ENCODE measurements at regions not wholly inside any gene's neighbourhood (a gene's known extent, or its start where the extent isn't known, plus 50 kb on each side); places are given as distances from the start of the nearest gene placed in this dataset.
"Not testable (repeated sequence)": the region's sequence is repeated elsewhere in the genome, so short reads cannot be mapped to it uniquely, and the experiment has no call there.

DNA sequence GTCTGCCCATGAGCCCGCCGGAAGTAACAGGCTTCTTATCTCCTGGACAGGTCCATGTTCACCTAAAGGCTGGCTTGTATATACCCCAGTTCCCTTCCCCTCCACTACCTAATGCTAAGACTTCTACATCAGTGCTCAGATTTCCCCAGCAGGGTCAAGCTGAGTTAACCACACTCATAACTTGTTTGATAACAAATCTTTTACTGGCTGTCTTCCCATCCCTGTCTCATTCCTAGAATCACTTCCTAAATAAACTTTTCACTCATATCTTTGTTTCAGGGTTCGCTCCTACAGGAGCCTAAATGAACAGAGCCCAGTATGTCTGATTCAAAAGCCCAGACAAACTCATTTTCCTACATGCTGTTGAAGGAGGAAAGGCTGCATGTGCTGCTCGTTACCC is 94.0 kb upstream of the SOX11 start:
- no peak for DNase-seq (ENCODE audit: low spot score)
- in situ Hi-C loops (cut with MboI; ENCODE audit: low sequenced_read_pairs, unreplicated experiment) = no loop called here
- TF ChIP-seq CTCF (IDR thresholded peaks at IDR 0.05; ENCODE audit: borderline replicate concordance, control extremely low read depth, extremely low read depth, insufficient read depth, missing control alignments) = no peak

- TF ChIP-seq CTCF (IDR thresholded peaks at IDR 0.05; ENCODE audit: borderline replicate concordance, control extremely low read depth, extremely low read depth, insufficient read depth, missing control alignments) = no peak
- no peak for DNase-seq (ENCODE audit: low spot score)
- in situ Hi-C loops (cut with MboI; ENCODE audit: low sequenced_read_pairs, unreplicated experiment) = no loop called here
Observed at GRCh38 chr2:5609201-5609600, 83.0 kb upstream of the SOX11 start.

DNA sequence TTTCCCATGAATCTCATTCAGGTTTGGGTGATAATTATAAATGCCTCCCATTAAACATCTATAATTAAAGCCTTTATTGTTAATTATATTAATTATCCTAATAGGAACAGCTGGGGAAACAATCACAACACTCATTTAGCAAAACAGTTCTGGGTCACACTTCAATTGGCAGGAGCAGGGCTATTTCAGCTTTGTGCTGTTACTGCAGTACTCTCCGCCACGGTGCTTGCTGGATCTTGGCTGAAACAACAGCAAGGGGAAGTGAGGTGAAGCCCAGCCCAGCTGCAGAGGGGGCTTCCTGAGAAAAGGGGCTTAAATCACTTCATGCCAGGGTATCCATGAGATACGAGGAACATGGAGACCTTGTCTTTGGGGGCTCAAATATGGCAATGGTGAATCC is 79.5 kb upstream of the SOX11 start:
- no peak for DNase-seq (ENCODE audit: low spot score)
- in situ Hi-C loops (cut with MboI; ENCODE audit: low sequenced_read_pairs, unreplicated experiment) = no loop called here
- TF ChIP-seq CTCF (IDR thresholded peaks at IDR 0.05; ENCODE audit: borderline replicate concordance, control extremely low read depth, extremely low read depth, insufficient read depth, missing control alignments) = no peak

- no peak for TF ChIP-seq CTCF (IDR thresholded peaks at IDR 0.05; ENCODE audit: borderline replicate concordance, control extremely low read depth, extremely low read depth, insufficient read depth, missing control alignments)
- in situ Hi-C loops (cut with MboI; ENCODE audit: low sequenced_read_pairs, unreplicated experiment) = no loop called here
Observed at GRCh38 chr2:5616019-5616418, 76.2 kb upstream of the SOX11 start.

DNA sequence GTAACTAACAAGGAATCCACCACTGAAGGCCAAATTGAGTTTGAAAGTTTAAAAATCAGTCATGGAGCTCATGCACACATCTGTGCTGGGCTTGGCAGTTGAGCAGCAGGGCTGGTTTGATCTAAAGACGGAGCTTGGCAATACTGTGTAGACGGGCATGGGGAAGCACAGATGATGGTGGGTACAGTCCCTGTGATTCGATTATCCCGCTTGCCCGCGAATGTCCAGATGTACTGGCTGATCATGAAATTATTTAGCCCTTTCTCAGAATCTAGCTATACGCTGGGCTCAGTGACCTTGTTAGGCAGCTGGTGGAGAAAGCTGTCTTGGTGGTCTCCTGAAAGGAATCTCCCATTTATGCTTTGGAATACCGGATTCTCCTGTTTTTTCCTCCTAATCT is 74.8 kb upstream of the SOX11 start:
- in situ Hi-C loops (cut with MboI; ENCODE audit: low sequenced_read_pairs, unreplicated experiment) = no loop called here
- TF ChIP-seq CTCF (IDR thresholded peaks at IDR 0.05; ENCODE audit: borderline replicate concordance, control extremely low read depth, extremely low read depth, insufficient read depth, missing control alignments) = no peak
- no peak for DNase-seq (ENCODE audit: low spot score)

More at GRCh38 chr2:5616019-5616418, 76.2 kb upstream of the SOX11 start:
- DNase-seq (ENCODE audit: low spot score) = no peak

GRCh38 chr2:5617796-5618195 is 74.4 kb upstream of the SOX11 start:
- in situ Hi-C loops (cut with MboI; ENCODE audit: low sequenced_read_pairs, unreplicated experiment) = no loop called here
- no peak for TF ChIP-seq CTCF (IDR thresholded peaks at IDR 0.05; ENCODE audit: borderline replicate concordance, control extremely low read depth, extremely low read depth, insufficient read depth, missing control alignments)
- no peak for DNase-seq (ENCODE audit: low spot score)

- no peak for DNase-seq (ENCODE audit: low spot score)
- in situ Hi-C loops (cut with MboI; ENCODE audit: low sequenced_read_pairs, unreplicated experiment) = no loop called here
- no peak for TF ChIP-seq CTCF (IDR thresholded peaks at IDR 0.05; ENCODE audit: borderline replicate concordance, control extremely low read depth, extremely low read depth, insufficient read depth, missing control alignments)
Observed at GRCh38 chr2:5618271-5618670, 73.9 kb upstream of the SOX11 start.

GRCh38 chr2:5625556-5626065 is 66.6 kb upstream of the SOX11 start:
- in situ Hi-C loops (cut with MboI; ENCODE audit: low sequenced_read_pairs, unreplicated experiment); DNase-seq (ENCODE audit: low spot score): not testable (repeated sequence)

DNA sequence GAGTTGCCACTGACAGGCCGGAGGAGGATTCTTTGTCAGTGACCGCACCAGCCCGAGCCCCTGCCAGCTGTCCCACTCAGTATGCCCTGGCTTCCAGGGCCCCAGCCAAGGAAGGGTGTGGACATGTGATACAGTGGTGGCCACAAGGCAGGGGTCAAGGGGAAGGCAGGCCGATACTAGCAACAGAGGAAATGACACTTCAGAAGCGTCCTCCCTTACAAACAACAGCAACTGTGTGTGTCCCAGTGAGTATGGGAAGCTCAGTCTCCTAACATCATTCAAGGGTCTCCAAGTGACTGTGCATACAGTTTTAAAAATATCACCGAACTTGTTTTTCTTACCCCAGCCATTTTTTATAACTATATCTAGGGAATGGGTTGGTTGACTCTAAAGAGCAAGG is 63.7 kb upstream of the SOX11 start:
- in situ Hi-C loops (cut with MboI; ENCODE audit: low sequenced_read_pairs, unreplicated experiment) = not testable (repeated sequence)

GRCh38 chr2:5629510-5629909 is 62.7 kb upstream of the SOX11 start:
- in situ Hi-C loops (cut with MboI; ENCODE audit: low sequenced_read_pairs, unreplicated experiment); DNase-seq (ENCODE audit: low spot score): not testable (repeated sequence)

More for the DNA sequence above, 63.7 kb upstream of the SOX11 start:
- not testable (repeated sequence) for DNase-seq (ENCODE audit: low spot score)
